IPS DF 4.7 (cell line): ENCODE measurements at regions not wholly inside any gene's neighbourhood (a gene's known extent, or its start where the extent isn't known, plus 50 kb on each side); places are given as distances from the start of the nearest gene placed in this dataset.

Experiments used
- DNase-seq: peaks from one replicate; pipeline ENCODE4 v3.0.0-alpha.2; 2013; ENCODE audit warnings: low spot score; ENCODE audit errors: extremely low read depth

DNA sequence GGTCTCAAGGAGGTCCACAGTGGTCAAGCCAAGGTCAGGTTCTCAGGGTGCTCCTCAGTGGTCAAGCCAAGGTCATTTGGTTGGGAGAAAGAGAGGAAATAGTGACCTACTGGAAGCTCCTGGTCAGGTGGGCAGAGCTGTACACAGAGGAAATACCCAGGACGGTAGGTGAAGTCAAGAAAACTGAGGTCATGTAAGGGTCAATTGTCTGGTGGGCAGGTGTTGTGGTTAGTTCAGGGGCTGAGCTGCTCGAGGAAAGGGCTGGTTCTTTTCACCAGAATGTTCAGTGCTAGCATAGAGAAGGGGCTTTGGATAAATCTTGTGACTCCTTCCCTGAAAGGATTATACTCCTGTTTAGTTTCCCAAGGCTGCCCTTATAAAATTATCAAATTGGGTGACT lies 540.5 kb downstream of the VRK1 start:
- DNase-seq, result no peak

DNA sequence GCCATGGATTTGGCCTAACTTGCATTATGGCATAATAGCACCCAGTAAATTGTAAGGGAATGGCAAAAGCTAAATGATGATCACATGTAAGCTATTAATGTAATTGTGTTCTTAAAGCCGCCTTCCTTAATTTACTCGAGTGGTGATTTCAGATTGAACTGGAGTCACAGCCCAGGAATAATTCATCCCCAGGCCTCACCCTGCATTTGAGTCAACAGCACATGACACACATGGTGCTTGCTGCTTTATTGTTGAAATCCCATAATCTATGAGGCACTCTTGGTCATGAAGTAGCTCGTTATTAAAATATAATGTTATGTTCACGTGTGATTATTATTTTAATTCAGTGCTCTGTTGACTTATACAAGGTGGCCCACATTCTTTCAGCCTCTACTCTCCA lies 547.5 kb downstream of the VRK1 start:
- DNase-seq, result no peak

DNA sequence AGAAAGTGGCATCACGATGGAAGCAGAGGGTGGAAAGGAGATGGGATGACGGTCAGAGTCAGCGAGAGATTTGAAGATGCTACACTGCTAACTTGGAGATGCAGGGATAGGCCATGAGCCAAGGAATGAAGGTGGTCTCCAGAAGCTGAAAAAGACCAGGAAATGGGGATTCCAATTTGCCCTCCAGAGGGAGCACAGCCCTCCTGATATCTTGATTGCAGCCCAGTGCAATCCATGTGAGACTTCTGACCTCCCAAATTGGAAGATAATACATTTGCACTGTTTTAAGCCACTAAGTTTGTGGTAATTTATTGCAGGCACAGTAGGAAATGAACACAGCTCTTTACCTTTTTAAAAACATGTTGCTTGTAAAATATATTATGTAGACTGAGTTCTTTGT lies 549.5 kb downstream of the VRK1 start:
- DNase-seq, result no peak

DNA sequence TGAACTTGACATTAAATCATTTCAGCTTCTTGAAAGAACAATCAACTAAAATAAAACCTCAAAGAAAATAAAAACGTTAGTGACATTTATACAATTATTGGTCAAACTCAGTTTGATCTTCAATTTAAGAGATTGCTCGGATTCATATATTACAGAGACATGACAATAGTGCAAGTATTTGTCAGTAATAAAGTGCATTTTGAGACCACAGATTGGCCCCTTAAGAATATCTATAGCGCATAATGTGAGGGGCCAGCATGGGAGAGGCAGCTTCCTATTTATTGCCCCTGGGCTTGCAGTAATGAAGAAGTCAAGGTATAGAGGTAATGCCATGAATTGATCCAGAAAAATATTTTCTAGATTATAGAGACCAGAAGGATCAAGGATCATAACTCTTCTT lies 552.3 kb downstream of the VRK1 start:
- no peak for DNase-seq

DNA sequence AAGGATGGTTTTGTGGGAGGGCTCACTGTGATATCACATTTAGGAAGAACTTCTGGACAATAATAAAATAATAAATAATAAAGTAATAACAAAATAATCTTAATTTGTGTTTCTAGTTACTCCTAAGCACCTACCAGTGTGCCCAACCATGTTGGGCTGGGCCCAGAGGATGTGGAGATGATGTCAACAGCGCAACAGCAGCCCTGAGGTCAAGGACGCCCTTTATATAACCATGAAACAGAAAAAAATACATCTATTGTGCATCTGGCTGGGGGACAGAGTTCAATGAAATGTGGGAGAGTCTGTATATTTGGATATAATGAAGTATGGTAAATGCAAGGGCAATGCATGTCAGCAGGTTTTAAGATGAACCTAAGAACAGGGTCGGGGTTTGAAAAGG lies 552.8 kb downstream of the VRK1 start:
- DNase-seq, result no peak

DNA sequence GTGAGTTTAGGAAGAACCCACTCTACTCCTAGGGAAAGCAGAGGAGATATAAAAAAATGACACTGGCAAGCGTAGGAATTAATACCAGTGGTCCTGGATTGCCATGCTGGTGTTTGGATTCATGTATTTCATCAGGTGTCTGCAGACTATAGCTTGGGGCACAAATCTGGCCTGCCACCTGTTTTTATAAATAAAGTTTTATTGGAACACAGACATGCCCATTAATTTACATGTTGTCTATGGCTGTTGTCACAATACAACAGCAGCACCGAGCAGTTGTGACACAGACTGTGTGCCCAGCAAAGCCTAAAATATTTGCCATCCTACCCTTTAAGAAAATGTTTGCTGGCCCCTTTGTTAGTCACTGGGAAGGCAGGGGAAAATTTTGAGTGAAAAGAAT lies 553.2 kb downstream of the VRK1 start:
- DNase-seq, result no peak

DNA sequence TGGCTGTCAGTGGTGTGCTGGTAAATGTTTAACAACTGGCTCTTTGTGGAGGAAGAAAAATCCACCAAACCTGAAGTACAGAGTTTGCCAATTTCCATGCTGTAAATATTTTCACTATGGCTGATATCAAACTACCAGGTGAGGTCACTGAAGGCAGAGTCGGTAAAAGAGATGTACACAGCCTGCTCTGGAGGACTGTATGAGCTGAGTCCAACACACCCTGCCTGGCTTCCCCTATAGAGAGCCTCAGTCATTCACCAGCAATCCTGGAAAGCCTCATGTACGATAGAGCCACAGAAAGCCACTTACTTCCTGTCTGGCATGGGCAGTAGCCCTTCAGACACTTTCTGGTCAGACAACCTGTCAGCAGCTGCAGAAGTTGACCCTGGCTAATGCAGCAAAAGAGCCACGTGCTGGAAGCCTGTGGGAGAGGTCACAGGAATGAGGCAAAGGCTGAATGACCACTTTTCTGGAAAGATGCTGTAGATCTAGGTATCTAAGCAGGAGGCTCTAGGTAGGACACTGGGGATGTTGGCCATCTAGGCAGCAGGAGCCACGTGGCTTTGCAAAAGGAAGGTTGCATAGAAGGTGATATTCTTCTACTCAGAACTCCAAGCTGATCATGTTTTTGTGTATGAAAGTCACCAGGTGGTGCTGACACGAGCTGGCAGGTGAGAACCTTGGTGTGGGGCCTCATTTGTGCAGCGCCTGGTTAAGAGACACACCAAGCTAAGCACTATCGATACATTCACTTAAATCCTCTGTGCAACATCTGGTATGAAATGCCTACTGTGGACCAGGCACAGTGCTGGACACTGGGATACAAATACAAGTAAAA lies 553.9 kb downstream of the VRK1 start:
- no peak for DNase-seq

DNA sequence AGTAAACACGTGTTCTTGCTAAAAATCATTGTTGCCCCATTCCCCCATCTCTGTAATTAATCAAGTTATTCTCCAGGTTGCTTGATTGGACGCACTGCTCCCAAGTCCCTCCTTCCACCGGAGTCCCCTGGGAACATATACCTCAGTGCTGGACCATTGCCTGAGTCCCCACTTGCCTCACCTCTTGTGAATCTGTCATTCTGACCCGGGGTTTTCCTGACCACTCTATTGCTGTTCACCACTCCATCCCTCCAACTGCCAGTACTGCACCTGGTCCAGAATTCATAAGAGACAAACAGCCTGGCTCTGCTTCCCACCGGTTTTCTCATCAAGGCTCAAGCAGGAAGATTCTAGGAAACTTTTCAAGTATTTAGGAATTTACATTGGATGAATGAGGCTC lies 555.9 kb downstream of the VRK1 start:
- no peak for DNase-seq

DNA sequence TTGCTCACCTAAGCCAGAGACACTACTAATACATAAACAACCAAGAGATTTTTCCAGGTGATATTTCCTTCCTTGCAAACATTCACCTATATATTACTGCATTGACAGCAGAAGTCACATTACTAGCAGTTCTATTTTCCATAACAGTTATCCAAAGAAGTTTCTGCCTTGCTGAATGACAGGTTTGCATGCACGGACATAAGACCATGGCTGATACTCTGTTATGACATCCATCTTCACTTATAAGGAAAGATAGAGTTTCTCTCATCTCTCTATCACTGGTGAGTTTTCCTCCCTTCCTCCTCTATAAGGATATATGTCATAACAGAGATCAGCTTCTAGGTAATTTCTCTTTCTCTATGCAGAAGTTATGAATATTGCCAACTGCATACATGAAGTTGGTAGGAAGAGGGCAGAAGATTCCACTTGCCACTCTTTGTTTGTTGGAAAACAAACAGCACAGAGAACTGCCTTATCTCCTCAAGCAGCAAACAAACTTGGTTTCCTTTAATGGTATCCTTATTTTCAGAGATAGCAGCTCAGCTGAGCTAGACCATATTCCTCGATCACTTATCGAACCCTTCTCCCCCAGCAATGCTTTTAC lies 557.0 kb downstream of the VRK1 start:
- no peak for DNase-seq

DNA sequence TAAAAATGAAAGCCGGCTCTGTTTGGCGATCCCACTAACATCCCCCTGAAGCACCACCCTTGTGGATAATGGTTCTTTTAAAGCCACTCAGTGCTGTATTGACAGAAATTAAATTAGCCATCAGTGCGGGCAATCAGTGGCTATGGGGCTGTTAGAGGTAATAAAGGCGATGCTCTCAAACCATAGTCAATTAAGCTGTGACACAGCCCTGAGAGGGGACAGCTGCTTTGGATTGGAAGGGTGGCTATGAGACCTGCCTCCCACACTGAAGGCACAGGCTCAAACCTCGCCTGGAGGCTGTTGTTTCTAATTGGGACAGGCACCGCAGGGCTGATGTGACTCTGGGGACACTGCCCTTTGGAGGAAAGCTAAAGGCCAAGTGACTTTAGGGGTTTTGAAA lies 562.2 kb downstream of the VRK1 start:
- no peak for DNase-seq

DNA sequence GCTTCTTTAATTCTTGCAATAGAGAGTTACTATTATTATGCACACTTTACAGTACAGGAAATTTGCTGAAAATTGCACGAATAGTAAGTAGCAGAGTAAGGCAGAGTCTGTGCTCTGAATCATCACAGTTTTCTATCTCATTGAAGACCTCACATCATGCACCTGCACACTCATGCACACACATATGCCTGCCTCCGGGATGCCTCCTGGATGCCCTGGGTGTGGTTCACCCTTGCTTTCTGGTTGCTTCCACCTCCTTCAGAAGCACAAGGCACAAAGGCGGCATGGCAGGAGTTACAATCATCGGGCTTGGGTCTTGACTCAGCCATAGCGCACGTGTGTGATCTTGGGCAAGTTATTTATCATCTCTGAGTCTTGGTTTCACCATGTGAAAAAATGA lies 564.0 kb downstream of the VRK1 start:
- no peak for DNase-seq

DNA sequence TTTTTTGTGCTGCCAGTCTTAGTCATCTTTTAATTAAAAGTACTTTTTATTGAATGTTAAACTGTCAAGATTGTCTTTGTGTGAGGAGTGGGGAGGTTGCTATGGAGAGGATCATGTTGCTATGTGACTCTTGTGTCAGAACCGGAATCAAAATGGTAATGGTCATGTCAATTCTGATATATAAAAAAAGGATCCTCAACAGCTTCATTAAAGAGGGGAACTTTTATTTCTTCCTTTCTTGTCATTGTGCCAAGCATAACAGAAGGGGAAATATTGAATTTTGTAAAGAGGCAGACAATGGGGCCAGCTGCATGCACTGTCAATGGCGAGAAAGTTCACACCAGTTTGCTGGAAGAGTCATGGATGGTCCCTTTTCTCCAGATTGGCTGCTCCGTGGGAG lies 564.8 kb downstream of the VRK1 start:
- no peak for DNase-seq

DNA sequence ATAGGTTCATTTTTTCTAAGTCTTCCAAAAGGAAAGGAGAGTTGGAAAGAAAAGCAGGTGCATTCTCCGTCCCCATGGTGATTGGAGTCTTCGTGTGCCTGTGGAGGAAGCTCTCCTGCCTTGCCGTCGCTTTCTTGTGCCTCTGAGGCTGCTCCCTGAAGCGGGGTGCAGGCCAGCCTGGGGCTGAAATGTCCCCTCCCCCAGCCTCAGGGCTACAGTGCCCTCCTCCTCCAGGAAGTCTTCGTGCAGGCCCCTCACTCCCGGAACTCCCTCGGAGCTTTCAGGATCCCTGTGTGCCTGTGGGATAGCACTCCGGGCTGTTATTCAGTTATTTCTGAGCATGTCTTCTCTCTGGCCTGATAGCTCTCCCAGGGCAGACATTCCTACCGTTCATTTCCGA lies 569.2 kb downstream of the VRK1 start:
- DNase-seq, result no peak

DNA sequence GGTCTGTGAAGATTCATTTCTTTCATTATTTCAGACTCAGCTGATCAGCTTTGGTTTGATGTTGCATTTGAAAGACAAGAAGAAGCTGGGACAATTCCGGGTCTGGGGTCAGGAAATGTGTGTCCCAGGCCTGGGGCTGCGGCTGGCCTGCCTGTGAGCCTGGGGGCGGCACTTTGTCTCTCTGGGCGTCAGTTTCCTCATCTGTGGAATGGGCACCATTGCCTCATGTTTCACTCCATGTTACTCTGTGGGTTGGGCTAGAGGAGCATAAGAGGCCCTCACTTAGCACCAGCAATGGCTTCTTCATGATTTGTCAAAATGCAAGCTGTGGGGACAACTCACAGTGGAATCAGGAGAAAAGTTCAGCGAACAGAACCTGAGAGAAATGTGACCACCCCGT lies 570.1 kb downstream of the VRK1 start:
- no peak for DNase-seq

DNA sequence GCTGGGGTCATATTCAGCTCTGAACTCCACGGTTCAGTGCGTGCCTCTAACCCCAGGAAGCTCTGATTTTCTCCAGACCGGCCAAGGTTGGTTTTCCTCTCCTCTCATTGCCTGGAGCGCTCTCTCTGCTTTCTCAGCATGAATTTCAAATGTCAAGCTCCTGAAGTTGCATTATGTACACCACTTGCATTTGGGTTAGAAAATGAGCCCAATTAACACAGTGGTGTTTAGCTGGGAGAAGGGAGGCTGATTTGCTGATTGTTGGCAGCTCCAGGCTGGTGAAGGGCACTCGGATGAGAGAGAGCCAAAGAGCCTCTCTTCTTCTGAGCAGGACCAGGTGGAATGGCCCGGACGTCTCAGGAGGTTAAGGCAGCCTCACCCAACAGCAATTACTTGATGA lies 570.9 kb downstream of the VRK1 start:
- DNase-seq, result no peak

DNA sequence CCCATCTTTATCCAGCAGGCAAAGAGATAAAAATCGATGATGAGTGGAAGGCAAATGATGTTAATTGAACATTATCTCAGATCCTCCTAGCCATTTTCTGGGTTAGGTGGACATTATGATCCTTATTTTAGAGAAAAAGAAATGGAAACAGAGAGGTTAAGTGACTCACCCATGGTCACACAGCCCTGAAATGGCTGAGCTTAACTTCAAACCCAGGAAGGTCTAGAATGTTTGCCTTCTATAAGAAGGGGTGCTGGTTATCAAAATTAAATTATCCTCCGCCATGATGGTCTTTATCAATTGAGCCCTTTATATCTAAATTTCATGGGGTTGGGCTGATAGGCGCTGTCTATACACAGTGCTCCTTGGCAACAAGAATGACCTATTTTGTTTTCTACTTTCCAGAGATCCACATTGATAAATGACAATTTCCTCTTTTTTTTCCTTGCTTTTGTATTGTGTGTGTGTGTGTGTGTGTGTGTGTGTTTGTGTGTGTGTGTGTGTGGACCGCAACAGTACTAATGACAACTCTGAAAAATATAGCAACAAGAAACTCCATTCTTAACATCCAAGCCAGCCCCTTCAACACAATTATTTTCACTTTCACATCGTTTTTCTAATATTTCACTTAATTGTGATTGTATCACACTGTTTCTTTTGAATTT lies 571.9 kb downstream of the VRK1 start:
- DNase-seq, result no peak

DNA sequence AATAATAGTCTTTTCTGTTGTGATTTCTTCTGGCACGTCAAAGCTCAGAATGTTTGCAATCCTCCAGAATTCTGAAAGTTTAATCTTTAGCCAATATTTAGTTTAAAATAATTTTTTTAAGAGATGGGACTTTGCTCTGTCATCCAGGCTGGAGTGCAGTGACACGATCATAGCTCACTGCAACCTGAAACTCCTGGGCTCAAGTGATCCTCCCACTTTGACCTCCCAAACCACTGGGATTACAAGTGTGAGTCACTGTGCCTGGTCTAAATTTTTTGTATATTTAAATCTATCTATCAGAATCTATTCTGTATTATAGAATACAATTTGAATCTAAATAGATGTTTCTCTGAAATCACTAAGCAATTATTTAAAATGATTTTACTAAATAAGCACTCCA lies 572.7 kb downstream of the VRK1 start:
- no peak for DNase-seq

DNA sequence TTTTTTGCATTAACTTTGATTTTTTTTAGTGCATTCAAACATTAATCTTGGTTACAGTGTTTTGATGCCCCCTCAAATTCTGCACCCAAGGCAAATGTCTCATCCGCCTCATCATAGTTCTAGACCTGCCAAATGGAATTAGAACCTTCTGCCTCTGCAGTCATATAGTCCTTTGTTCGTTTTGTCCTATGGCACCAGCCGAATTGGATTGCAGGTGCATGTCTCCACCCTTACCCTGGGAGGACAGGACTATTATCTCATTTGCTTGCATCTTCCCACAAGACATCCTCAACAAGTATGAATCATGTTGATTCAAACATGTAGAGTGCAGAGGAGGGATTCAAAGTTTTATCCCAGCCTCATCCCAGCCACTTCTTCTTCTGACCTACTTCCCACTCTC lies 579.1 kb downstream of the VRK1 start:
- no peak for DNase-seq

DNA sequence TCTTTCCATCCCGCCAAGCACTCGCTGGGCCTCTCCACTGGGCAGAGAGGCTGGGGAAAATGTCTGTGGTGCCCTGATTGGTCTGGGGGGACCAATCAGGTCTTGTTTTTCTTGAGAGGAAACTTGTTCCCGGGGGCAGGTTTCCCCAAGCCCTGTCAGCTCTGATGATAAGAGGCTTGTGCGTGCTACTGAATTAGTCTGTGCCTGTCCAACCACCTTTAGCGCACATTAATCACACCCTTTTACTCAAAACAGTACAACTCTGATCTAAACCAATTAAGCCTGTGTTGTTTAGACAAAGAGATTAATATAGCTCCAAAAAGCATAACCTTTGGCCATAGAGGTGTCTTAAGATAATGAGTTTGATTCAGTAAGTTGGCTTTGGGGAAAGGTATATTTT lies 580.4 kb downstream of the VRK1 start:
- no peak for DNase-seq

DNA sequence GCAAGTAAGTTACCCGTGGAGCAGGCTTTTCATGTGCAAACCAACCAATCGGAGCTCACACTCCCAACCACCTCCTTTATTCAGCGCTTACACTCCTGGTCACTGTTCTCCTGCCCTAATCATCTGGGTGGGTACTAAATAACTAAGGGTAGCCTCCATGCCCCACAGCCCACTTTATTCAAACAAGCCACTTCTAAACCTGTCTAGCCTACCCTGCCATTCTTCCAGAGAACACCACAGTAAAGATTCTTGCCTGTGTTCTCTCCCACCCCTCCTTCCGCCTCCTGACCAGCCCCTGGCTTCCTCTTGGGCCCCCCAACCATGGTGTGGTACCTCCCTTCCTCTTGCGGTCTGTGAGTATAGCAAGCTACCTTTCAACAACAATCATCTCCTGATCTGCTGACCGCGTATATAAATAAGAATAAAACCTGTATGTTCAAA lies 581.9 kb downstream of the VRK1 start:
- no peak for DNase-seq

DNA sequence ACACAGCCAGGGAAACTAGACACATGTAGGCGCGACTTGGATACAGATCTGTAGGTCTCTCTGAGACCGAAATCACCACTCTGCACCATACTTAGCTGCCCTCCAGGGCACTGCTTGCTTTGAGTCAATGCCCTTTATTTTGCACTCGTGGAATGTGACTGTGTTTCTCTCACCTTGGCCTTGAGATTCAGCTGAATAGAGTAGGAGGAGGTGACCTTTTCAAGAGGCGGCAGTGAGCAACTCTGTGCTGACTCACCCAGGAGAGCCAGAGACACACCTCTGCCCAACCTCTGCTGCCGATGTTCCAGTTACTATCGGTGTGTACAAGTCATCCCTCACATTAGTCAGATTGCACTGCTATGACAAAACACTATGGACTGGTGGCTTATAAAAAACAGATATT lies 583.4 kb downstream of the VRK1 start:
- no peak for DNase-seq

DNA sequence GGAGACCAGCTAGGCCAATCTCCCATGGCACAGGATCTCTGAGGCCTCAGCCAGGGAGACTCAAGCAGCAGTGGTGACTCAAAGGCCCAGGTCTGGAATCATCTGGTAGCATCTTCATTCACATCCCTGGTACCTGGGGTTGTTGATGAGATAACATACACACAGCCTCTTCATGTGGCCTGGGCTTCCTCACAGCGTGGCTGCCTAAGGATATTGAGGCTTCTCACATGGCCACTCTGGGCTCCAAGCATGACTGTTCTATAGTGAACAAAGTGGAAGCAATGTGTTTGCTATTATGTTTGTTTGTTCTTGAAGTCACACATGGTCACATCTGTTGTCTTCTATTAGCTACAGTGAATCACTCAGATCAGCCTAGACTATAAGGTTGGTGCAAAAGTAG lies 584.1 kb downstream of the VRK1 start:
- no peak for DNase-seq
